GM12872 (cell line): ENCODE measurements at regions not wholly inside any gene's neighbourhood (a gene's known extent, or its start where the extent isn't known, plus 50 kb on each side); places are given as distances from the start of the nearest gene placed in this dataset.

Experiments
- CTCF ChIP-seq: IDR thresholded peaks from 3 replicates; pipeline ENCODE4 v1.5.1; 2011; ENCODE audit warnings: low read depth, mild to moderate bottlenecking, low read length, moderate library complexity; ENCODE audit not compliant: insufficient read depth

DNA sequence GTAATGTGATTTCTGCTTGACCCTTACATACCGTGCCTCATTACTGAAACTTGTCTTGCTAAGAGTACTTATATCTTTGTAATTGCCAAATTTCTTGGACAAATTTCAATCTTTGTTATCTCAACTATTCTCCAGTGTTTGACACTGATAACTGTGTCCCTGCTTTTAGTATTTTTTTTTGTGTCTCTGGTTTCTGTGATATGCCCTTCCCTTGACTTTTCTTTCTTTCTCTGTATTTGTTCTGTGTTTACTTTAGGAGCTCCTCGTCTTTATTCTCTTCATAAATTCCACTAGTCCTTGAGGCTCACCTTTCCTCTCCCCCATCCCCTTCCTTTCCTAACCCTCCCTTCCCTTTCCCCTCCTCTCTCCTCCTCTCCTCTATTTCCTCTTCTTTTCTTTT is 123.7 kb upstream of the FBXL17 start:
- TF ChIP-seq CTCF, result no peak

DNA sequence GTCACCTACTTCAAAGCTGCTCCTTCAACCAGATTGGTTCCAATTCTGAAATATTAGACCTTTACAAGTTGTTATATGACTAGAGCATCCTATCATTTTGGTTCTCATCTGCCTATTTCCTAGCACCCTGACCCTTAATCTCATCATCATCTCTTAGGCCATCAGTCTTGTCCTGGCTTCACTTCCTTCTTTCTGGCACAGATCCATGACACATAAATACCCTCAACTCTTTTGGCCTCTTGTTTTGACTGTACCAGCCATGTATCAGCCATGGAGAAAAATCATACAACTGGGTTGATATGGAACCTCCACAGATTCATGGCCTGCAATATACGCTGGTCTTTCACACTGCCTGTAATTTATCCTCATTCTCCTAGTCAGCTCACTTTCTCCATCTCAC is 123.1 kb upstream of the FBXL17 start:
- TF ChIP-seq CTCF, result no peak

GRCh38 chr5:108503986-108504385 is 122.1 kb upstream of the FBXL17 start:
- TF ChIP-seq CTCF, result no peak

GRCh38 chr5:108487951-108488350 is 106.1 kb upstream of the FBXL17 start:
- no peak for TF ChIP-seq CTCF

DNA sequence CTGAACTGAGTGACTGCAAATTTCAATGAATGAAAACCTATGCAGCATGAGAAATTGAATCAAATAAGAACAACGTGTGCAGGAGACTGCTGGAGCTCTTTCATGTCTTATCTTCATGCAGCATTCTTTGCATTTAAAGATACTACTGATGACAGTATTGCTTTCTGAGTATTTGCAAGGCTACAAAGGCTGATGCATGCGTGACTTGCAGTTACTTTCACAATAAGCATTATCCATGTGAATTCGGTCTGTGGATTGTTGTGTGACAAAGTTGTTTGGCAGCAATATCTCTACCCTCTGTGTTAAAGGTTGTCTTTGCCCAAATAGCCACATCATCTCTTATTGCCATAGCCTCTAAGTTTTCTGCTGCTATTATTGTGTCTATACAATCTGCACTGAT is 102.1 kb upstream of the FBXL17 start:
- TF ChIP-seq CTCF, result no peak

- peak; percentile 28; the same call in 1 of the 3 replicates for TF ChIP-seq CTCF
These were observed 99.5 kb upstream of the FBXL17 start for GRCh38 chr5:108481355-108481931.

- TF ChIP-seq CTCF, result no peak
These were observed 90.3 kb upstream of the FBXL17 start for GRCh38 chr5:108472237-108472636.
